ENCODE measurements at regions not wholly inside any gene's neighbourhood (a gene's known extent, or its start where the extent isn't known, plus 50 kb on each side); places are given as distances from the start of the nearest gene placed in this dataset.

- H3K36me3 Mint-ChIP-seq (ENCODE audit: low read depth), result no peaks in the 10 kb centered on the region
- ATAC-seq, result no peak
- no peaks in the 10 kb centered on the region for H3K4me1 Mint-ChIP-seq
- no peak overlapping the region for H3K27ac Mint-ChIP-seq
- no peak for DNase-seq
- H3K9me3 Mint-ChIP-seq, result no peaks in the 10 kb centered on the region
- H3K27me3 Mint-ChIP-seq, result peaks cover 27% of the 10 kb centered on the region
- no peak overlapping the region for H3K4me3 Mint-ChIP-seq
These were observed 250.4 kb downstream of the PTBP2 start for GRCh38 chr1:96971849-96972602.

GRCh38 chr1:96973605-96974004 is 252.0 kb downstream of the PTBP2 start:
- ATAC-seq (no peak), DNase-seq (no peak)
- Mint-ChIP-seq H3K36me3 (ENCODE audit: low read depth) (no peaks in the 10 kb centered on the region), H3K27ac (no peak overlapping the region), H3K4me1 (no peaks in the 10 kb centered on the region), H3K27me3 (peaks cover 21% of the 10 kb centered on the region), H3K4me3 (no peak overlapping the region), H3K9me3 (no peaks in the 10 kb centered on the region)

- Mint-ChIP-seq H3K9me3 (no peaks in the 10 kb centered on the region), H3K27ac (no peak overlapping the region), H3K4me1 (no peaks in the 10 kb centered on the region), H3K36me3 (ENCODE audit: low read depth) (no peaks in the 10 kb centered on the region), H3K27me3 (peaks cover 4% of the 10 kb centered on the region), H3K4me3 (no peak overlapping the region)
- ATAC-seq, result no peak
- no peak for DNase-seq
These were observed 256.9 kb downstream of the PTBP2 start for GRCh38 chr1:96978444-96978843.

- no peak overlapping the region for H3K4me3 Mint-ChIP-seq
- H3K4me1 Mint-ChIP-seq, result no peaks in the 10 kb centered on the region
- DNase-seq (no peak), ATAC-seq (no peak)
- no peaks in the 10 kb centered on the region for H3K36me3 Mint-ChIP-seq (ENCODE audit: low read depth)
- H3K27ac Mint-ChIP-seq, result no peak overlapping the region
- H3K27me3 Mint-ChIP-seq, result peaks cover 3% of the 10 kb centered on the region
- no peaks in the 10 kb centered on the region for H3K9me3 Mint-ChIP-seq
These were observed 257.3 kb downstream of the PTBP2 start for GRCh38 chr1:96978901-96979300.

GRCh38 chr1:96979304-96980268 is 258.0 kb downstream of the PTBP2 start:
- Mint-ChIP-seq H3K4me1 (no peaks in the 10 kb centered on the region), H3K27ac (no peak overlapping the region), H3K4me3 (no peak overlapping the region), H3K36me3 (ENCODE audit: low read depth) (no peaks in the 10 kb centered on the region), H3K9me3 (no peaks in the 10 kb centered on the region), H3K27me3 (peaks cover 3% of the 10 kb centered on the region)
- no peak for DNase-seq
- no peak for ATAC-seq

GRCh38 chr1:96980448-96980847 is 258.9 kb downstream of the PTBP2 start:
- Mint-ChIP-seq H3K4me1 (no peaks in the 10 kb centered on the region), H3K9me3 (peaks cover 2% of the 10 kb centered on the region), H3K4me3 (no peak overlapping the region), H3K27ac (no peak overlapping the region), H3K27me3 (peaks cover 4% of the 10 kb centered on the region), H3K36me3 (ENCODE audit: low read depth) (no peaks in the 10 kb centered on the region)
- DNase-seq (no peak), ATAC-seq (no peak)

GRCh38 chr1:96981181-96981580 is 259.6 kb downstream of the PTBP2 start:
- ATAC-seq (no peak), DNase-seq (no peak)
- Mint-ChIP-seq H3K4me3 (no peak overlapping the region), H3K36me3 (ENCODE audit: low read depth) (no peaks in the 10 kb centered on the region), H3K27ac (no peak overlapping the region), H3K27me3 (peaks cover 4% of the 10 kb centered on the region), H3K4me1 (no peaks in the 10 kb centered on the region), H3K9me3 (peaks cover 4% of the 10 kb centered on the region)

GRCh38 chr1:96982118-96982517 is 260.5 kb downstream of the PTBP2 start:
- no peak for ATAC-seq
- Mint-ChIP-seq H3K27me3 (peaks cover 1% of the 10 kb centered on the region), H3K9me3 (peaks cover 4% of the 10 kb centered on the region), H3K4me3 (no peak overlapping the region), H3K27ac (no peak overlapping the region), H3K4me1 (no peaks in the 10 kb centered on the region), H3K36me3 (ENCODE audit: low read depth) (no peaks in the 10 kb centered on the region)
- no peak for DNase-seq

- H3K27ac Mint-ChIP-seq, result no peak overlapping the region
These were observed 262.3 kb downstream of the PTBP2 start for GRCh38 chr1:96983866-96984265.

GRCh38 chr1:96987186-96987703 is 265.7 kb downstream of the PTBP2 start:
- H3K4me3 Mint-ChIP-seq, result no peak overlapping the region
- no peak overlapping the region for H3K27ac Mint-ChIP-seq
- no peaks in the 10 kb centered on the region for H3K4me1 Mint-ChIP-seq
- no peaks in the 10 kb centered on the region for H3K36me3 Mint-ChIP-seq (ENCODE audit: low read depth)
- DNase-seq, result no peak
- peaks cover 5% of the 10 kb centered on the region for H3K27me3 Mint-ChIP-seq
- H3K9me3 Mint-ChIP-seq, result peaks cover 4% of the 10 kb centered on the region
- ATAC-seq, result no peak

More at GRCh38 chr1:96983866-96984265, 262.3 kb downstream of the PTBP2 start:
- ATAC-seq, result no peak
- Mint-ChIP-seq H3K36me3 (ENCODE audit: low read depth) (no peaks in the 10 kb centered on the region), H3K27me3 (peaks cover 5% of the 10 kb centered on the region), H3K4me1 (no peaks in the 10 kb centered on the region), H3K9me3 (peaks cover 4% of the 10 kb centered on the region), H3K4me3 (no peak overlapping the region)
- DNase-seq, result no peak

GRCh38 chr1:96989302-96989701 is 267.7 kb downstream of the PTBP2 start:
- H3K36me3 Mint-ChIP-seq (ENCODE audit: low read depth), result no peaks in the 10 kb centered on the region
- peaks cover 4% of the 10 kb centered on the region for H3K9me3 Mint-ChIP-seq
- H3K4me1 Mint-ChIP-seq, result no peaks in the 10 kb centered on the region
- no peak overlapping the region for H3K4me3 Mint-ChIP-seq
- no peak overlapping the region for H3K27ac Mint-ChIP-seq
- no peak for DNase-seq
- no peak for ATAC-seq
- peaks cover 6% of the 10 kb centered on the region for H3K27me3 Mint-ChIP-seq

- Mint-ChIP-seq H3K9me3 (peaks cover 4% of the 10 kb centered on the region), H3K27me3 (peaks cover 5% of the 10 kb centered on the region), H3K27ac (no peak overlapping the region), H3K36me3 (ENCODE audit: low read depth) (no peaks in the 10 kb centered on the region), H3K4me3 (no peak overlapping the region), H3K4me1 (no peaks in the 10 kb centered on the region)
- ATAC-seq, result no peak
- DNase-seq, result no peak
These were observed 268.6 kb downstream of the PTBP2 start for GRCh38 chr1:96990136-96990535.

GRCh38 chr1:96991261-96991660 is 269.7 kb downstream of the PTBP2 start:
- DNase-seq (no peak), ATAC-seq (no peak)
- no peaks in the 10 kb centered on the region for H3K36me3 Mint-ChIP-seq (ENCODE audit: low read depth)
- no peaks in the 10 kb centered on the region for H3K4me1 Mint-ChIP-seq
- no peak overlapping the region for H3K27ac Mint-ChIP-seq
- no peak overlapping the region for H3K4me3 Mint-ChIP-seq
- no peaks in the 10 kb centered on the region for H3K9me3 Mint-ChIP-seq
- H3K27me3 Mint-ChIP-seq, result peaks cover 5% of the 10 kb centered on the region

GRCh38 chr1:96992871-96993270 is 271.3 kb downstream of the PTBP2 start:
- no peaks in the 10 kb centered on the region for H3K9me3 Mint-ChIP-seq
- no peaks in the 10 kb centered on the region for H3K4me1 Mint-ChIP-seq
- DNase-seq (no peak), ATAC-seq (no peak)
- peaks cover 7% of the 10 kb centered on the region for H3K27me3 Mint-ChIP-seq
- H3K4me3 Mint-ChIP-seq, result no peak overlapping the region
- no peak overlapping the region for H3K27ac Mint-ChIP-seq
- H3K36me3 Mint-ChIP-seq (ENCODE audit: low read depth), result no peaks in the 10 kb centered on the region

- ATAC-seq, result no peak
- Mint-ChIP-seq H3K36me3 (ENCODE audit: low read depth) (no peaks in the 10 kb centered on the region), H3K27me3 (peaks cover 8% of the 10 kb centered on the region), H3K4me1 (no peaks in the 10 kb centered on the region), H3K9me3 (no peaks in the 10 kb centered on the region), H3K4me3 (no peak overlapping the region), H3K27ac (no peak overlapping the region)
- DNase-seq, result no peak
These were observed 273.8 kb downstream of the PTBP2 start for GRCh38 chr1:96995351-96995750.

Data from activated naive CD8-positive, alpha-beta T cell treated with anti-CD3 and anti-CD28 coated beads, Interleukin-2, amount 50 U/mL, for 24 hours (primary cell).